H9 (cell line): ENCODE measurements at regions not wholly inside any gene's neighbourhood (a gene's known extent, or its start where the extent isn't known, plus 50 kb on each side); places are given as distances from the start of the nearest gene placed in this dataset.

ENCODE experiments used
- DNase-seq: peaks from one replicate; pipeline ENCODE4 v3.0.0-alpha.2; 2017
- H2AFZ ChIP-seq: one replicate; pipeline ENCODE4 v1.6.1; 2013; ENCODE audit warnings: mild to moderate bottlenecking, low read length, control low read depth, moderate library complexity
- H2AK5ac ChIP-seq: 2 replicates; pipeline ENCODE4 v1.6.1; 2013; ENCODE audit warnings: low read length, control low read depth, mixed read lengths; ENCODE audit not compliant: insufficient read length
- H2BK120ac ChIP-seq: one replicate; pipeline ENCODE4 v1.6.1; 2013; ENCODE audit warnings: low read depth, mild to moderate bottlenecking, low read length, control low read depth, inconsistent platforms; ENCODE audit not compliant: poor library complexity, severe bottlenecking
- H2BK12ac ChIP-seq: 2 replicates; pipeline ENCODE4 v1.6.1; 2013; ENCODE audit warnings: low read length, control low read depth, mixed read lengths, low read depth; ENCODE audit not compliant: insufficient read length
- H2BK15ac ChIP-seq: 2 replicates; pipeline ENCODE4 v1.6.1; 2013; ENCODE audit warnings: low read depth, low read length, control low read depth
- H2BK20ac ChIP-seq: one replicate; pipeline ENCODE4 v1.6.1; 2013; ENCODE audit warnings: low read depth, mild to moderate bottlenecking, low read length, control low read depth, inconsistent platforms; ENCODE audit not compliant: poor library complexity, severe bottlenecking
- H2BK5ac ChIP-seq: 2 replicates; pipeline ENCODE4 v1.6.1; 2013; ENCODE audit warnings: low read length, control low read depth, mixed read lengths; ENCODE audit not compliant: insufficient read length
- H3K14ac ChIP-seq: 2 replicates; pipeline ENCODE4 v1.6.1; 2013; ENCODE audit warnings: low read length, control low read depth; ENCODE audit not compliant: insufficient read depth
- H3K18ac ChIP-seq: 2 replicates; pipeline ENCODE4 v1.6.1; 2013; ENCODE audit warnings: low read depth, mild to moderate bottlenecking, mixed read lengths, low read length, control low read depth; ENCODE audit not compliant: insufficient read length
- H3K23ac ChIP-seq: 2 replicates; pipeline ENCODE4 v1.6.1; 2013; ENCODE audit warnings: low read length, control low read depth, mixed read lengths, low read depth; ENCODE audit not compliant: insufficient read length
- H3K23me2 ChIP-seq: 2 replicates; pipeline ENCODE4 v1.6.1; 2013; ENCODE audit warnings: low read depth, mild to moderate bottlenecking, mixed read lengths, low read length, control low read depth; ENCODE audit not compliant: insufficient read length, poor library complexity, severe bottlenecking
- H3K27ac ChIP-seq: 2 replicates; pipeline ENCODE4 v1.5.1; 2013; ENCODE audit warnings: low read length, control low read depth, mixed read lengths, low read depth; ENCODE audit not compliant: insufficient read length
- H3K27me3 ChIP-seq: 2 replicates; pipeline ENCODE4 v1.6.1; 2013; ENCODE audit warnings: low read length, control low read depth, inconsistent platforms; ENCODE audit not compliant: insufficient read depth
- H3K4ac ChIP-seq: 2 replicates; pipeline ENCODE4 v1.6.1; 2013; ENCODE audit warnings: low read depth, mild to moderate bottlenecking, control low read depth, inconsistent platforms, low read length, moderate library complexity
- H3K4me1 ChIP-seq: 2 replicates; pipeline ENCODE4 v1.6.1; 2013; ENCODE audit warnings: low read length, control low read depth, inconsistent platforms; ENCODE audit not compliant: insufficient read depth
- H3K4me2 ChIP-seq: 2 replicates; pipeline ENCODE4 v1.6.1; 2013; ENCODE audit warnings: low read length, control low read depth, mixed read lengths; ENCODE audit not compliant: insufficient read length, insufficient read depth
- H3K56ac ChIP-seq: 2 replicates; pipeline ENCODE4 v1.6.1; 2013; ENCODE audit warnings: low read depth, mild to moderate bottlenecking, mixed read lengths, low read length, control low read depth; ENCODE audit not compliant: insufficient read length
- H3K79me1 ChIP-seq: 2 replicates; pipeline ENCODE4 v1.6.1; 2013; ENCODE audit warnings: low read depth, mild to moderate bottlenecking, moderate library complexity, low read length, control low read depth, inconsistent platforms; ENCODE audit not compliant: insufficient read depth, poor library complexity, severe bottlenecking
- H3K79me2 ChIP-seq: 2 replicates; pipeline ENCODE4 v1.6.1; 2013; ENCODE audit warnings: low read length, control low read depth, inconsistent platforms; ENCODE audit not compliant: insufficient read depth
- H3K9ac ChIP-seq: 2 replicates; pipeline ENCODE4 v1.6.1; 2013; ENCODE audit warnings: low read length, control low read depth, mixed read lengths; ENCODE audit not compliant: insufficient read length; ENCODE audit errors: extremely low read depth
- H3K9me3 ChIP-seq: one replicate; pipeline ENCODE4 v1.6.1; 2013; ENCODE audit warnings: low read depth, low read length, inconsistent platforms; ENCODE audit not compliant: control insufficient read depth
- H3T11ph ChIP-seq: one replicate; pipeline ENCODE4 v1.6.1; 2013; ENCODE audit warnings: mild to moderate bottlenecking, low read length, control low read depth, inconsistent platforms
- H4K20me1 ChIP-seq: one replicate; pipeline ENCODE4 v1.6.1; 2013; ENCODE audit not compliant: control insufficient read depth, insufficient read length, insufficient read depth
- H4K5ac ChIP-seq: 2 replicates; pipeline ENCODE4 v1.6.1; 2013; ENCODE audit warnings: low read depth, mild to moderate bottlenecking, mixed read lengths, low read length, control low read depth; ENCODE audit not compliant: insufficient read length
- H4K8ac ChIP-seq: replicated peaks from 2 replicates; pipeline ENCODE4 v1.6.1; 2013; ENCODE audit warnings: low read length, control low read depth, mixed read lengths, low read depth; ENCODE audit not compliant: insufficient read length
- H4K91ac ChIP-seq: 2 replicates; pipeline ENCODE4 v1.6.1; 2013; ENCODE audit warnings: low read depth, mild to moderate bottlenecking, moderate library complexity, mixed read lengths, low read length, control low read depth; ENCODE audit not compliant: insufficient read length
- H3K27ac Mint-ChIP-seq, 3 experiments: 2 replicates in 2 of 3; 3 replicates in 1 of 3; pipeline ENCODE4 v1.8.0; 2020 to 2021; ENCODE audit warnings: mixed read lengths in 3 of 3, mild to moderate bottlenecking in 1 of 3, moderate library complexity in 1 of 3
- H3K27me3 Mint-ChIP-seq: 2 replicates; pipeline ENCODE4 v1.8.0; 2021; ENCODE audit warnings: low read depth, mild to moderate bottlenecking, moderate library complexity, mixed read lengths
- H3K36me3 Mint-ChIP-seq, 3 experiments: 2 replicates in 2 of 3; 3 replicates in 1 of 3; pipeline ENCODE4 v1.8.0; 2020 to 2021; ENCODE audit warnings: low read depth in 3 of 3, mixed read lengths in 3 of 3; ENCODE audit not compliant: insufficient read depth in 1 of 3
- H3K4me1 Mint-ChIP-seq, 2 experiments: 2 replicates each; pipeline ENCODE4 v1.8.0; 2020; ENCODE audit warnings: mixed read lengths in 2 of 2
- H3K4me3 Mint-ChIP-seq, 2 experiments: 2 replicates in 1 of 2; 3 replicates in 1 of 2; pipeline ENCODE4 v1.8.0; 2020 to 2021; ENCODE audit warnings: mild to moderate bottlenecking in 2 of 2, mixed read lengths in 2 of 2, moderate library complexity in 1 of 2
- H3K9me3 Mint-ChIP-seq, 2 experiments: 2 replicates in 1 of 2; 3 replicates in 1 of 2; pipeline ENCODE4 v1.8.0; 2020; ENCODE audit warnings: mild to moderate bottlenecking in 2 of 2, mixed read lengths in 2 of 2, moderate library complexity in 1 of 2
- WGBS: extraction: QIAGEN DNeasy Blood & Tissue Kit; methylation state at CpG from one replicate; pipeline ENCODE4 v1.1.7; 2013; ENCODE audit warnings: missing lambda C conversion rate, low lambda C conversion rate, mixed read lengths; ENCODE audit not compliant: insufficient read length; ENCODE audit errors: extremely low coverage; 5-methylcytosine and 5-hydroxymethylcytosine counted together
- TF ChIP-seq, protein P1 (sequence below): fragments of 200-600 bp; sonication (generic); conservative IDR thresholded peaks from 3 replicates; pipeline ENCODE4 v1.8.0; 2021; ENCODE audit warnings: antibody characterized with exemption, mild to moderate bottlenecking

DNA sequence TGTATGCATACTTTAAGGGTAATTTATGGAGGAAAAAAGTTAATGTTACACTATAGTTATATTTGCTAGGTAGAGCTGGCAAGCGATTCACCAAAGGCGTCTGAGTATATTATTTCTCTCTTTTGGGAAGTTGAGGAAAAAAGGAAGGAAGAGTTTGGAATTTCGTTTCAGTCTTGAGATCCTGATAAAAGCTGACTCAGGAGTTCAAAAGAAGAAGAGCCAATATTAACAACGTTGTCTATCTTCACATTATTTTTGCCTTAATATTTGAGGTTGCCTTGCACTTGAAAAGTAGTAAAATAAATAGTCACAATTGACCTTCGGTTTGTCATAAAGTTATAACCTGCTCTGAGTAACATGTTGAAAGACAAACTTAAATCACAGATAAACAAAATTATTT, 888.6 kb downstream of the KCNJ2 start:
- no peak overlapping the region for H2BK15ac ChIP-seq
- H3K14ac ChIP-seq, result no peak overlapping the region
- no peak for DNase-seq
- no peak overlapping the region for H2BK120ac ChIP-seq
- no peaks in the 10 kb centered on the region for H3K79me2 ChIP-seq
- no peak overlapping the region for H3K18ac ChIP-seq
- no peak overlapping the region for H3K4ac ChIP-seq
- H3K27me3 Mint-ChIP-seq, result peaks cover 5% of the 10 kb centered on the region
- no peak overlapping the region for H3K56ac ChIP-seq
- H3K27me3 ChIP-seq, result no peaks in the 10 kb centered on the region
- no peak overlapping the region for H4K8ac ChIP-seq
- H3K4me3 Mint-ChIP-seq, result no peak overlapping the region
- no peak overlapping the region for H3K4me2 ChIP-seq
- no peaks in the 10 kb centered on the region for H3K79me1 ChIP-seq
- H3K9me3 ChIP-seq, result no peaks in the 10 kb centered on the region
- H3K4me1 Mint-ChIP-seq, result 0 out of 4 replicates have a peak, but pooled peaks cover 0 to 2% of the 10 kb centered on the region in 2 experiments
- H4K20me1 ChIP-seq, result no peaks in the 10 kb centered on the region
- H3K23me2 ChIP-seq, result no peaks in the 10 kb centered on the region
- H2BK5ac ChIP-seq, result no peak overlapping the region
- H2BK20ac ChIP-seq, result no peak overlapping the region
- TF ChIP-seq, protein P1, sequence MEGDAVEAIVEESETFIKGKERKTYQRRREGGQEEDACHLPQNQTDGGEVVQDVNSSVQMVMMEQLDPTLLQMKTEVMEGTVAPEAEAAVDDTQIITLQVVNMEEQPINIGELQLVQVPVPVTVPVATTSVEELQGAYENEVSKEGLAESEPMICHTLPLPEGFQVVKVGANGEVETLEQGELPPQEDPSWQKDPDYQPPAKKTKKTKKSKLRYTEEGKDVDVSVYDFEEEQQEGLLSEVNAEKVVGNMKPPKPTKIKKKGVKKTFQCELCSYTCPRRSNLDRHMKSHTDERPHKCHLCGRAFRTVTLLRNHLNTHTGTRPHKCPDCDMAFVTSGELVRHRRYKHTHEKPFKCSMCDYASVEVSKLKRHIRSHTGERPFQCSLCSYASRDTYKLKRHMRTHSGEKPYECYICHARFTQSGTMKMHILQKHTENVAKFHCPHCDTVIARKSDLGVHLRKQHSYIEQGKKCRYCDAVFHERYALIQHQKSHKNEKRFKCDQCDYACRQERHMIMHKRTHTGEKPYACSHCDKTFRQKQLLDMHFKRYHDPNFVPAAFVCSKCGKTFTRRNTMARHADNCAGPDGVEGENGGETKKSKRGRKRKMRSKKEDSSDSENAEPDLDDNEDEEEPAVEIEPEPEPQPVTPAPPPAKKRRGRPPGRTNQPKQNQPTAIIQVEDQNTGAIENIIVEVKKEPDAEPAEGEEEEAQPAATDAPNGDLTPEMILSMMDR, result no peak
- H3K27ac ChIP-seq, result no peak overlapping the region
- H4K5ac ChIP-seq, result no peak overlapping the region
- H3K9me3 Mint-ChIP-seq, result peaks cover 12 to 20% of the 10 kb centered on the region in 2 experiments; a peak in 4 of 5 replicates
- no peak overlapping the region for H2BK12ac ChIP-seq
- H3K27ac Mint-ChIP-seq, result no peak overlapping the region
- H2AFZ ChIP-seq, result no peak overlapping the region
- no peak overlapping the region for H3T11ph ChIP-seq
- no CpG with 5 or more reads among the region's 5 CpGs for WGBS
- no peaks in the 10 kb centered on the region for H3K4me1 ChIP-seq
- no peak overlapping the region for H2AK5ac ChIP-seq
- H4K91ac ChIP-seq, result no peak overlapping the region
- H3K9ac ChIP-seq, result no peak overlapping the region
- no peak overlapping the region for H3K23ac ChIP-seq
- H3K36me3 Mint-ChIP-seq, result peaks cover 0 to 11% (median 6%) of the 10 kb centered on the region in 3 experiments; a peak in 5 of 7 replicates
